ENCODE measurements at regions not wholly inside any gene's neighbourhood (a gene's known extent, or its start where the extent isn't known, plus 50 kb on each side); places are given as distances from the start of the nearest gene placed in this dataset.

GRCh38 chr3:27826448-27826847 lies 104.3 kb upstream of the EOMES start:
- TF ChIP-seq CTCF (IDR thresholded peaks at IDR 0.05; ENCODE audit: insufficient read depth, low read length): no peak
- no peak overlapping the region for H3K4me3 ChIP-seq (ENCODE audit: low read depth, low read length)
- no peak for DNase-seq (ENCODE audit: low read depth)

- TF ChIP-seq CTCF (IDR thresholded peaks at IDR 0.05; ENCODE audit: insufficient read depth, low read length): no peak
- DNase-seq (ENCODE audit: low read depth): no peak
- no peak overlapping the region for H3K4me3 ChIP-seq (ENCODE audit: low read depth, low read length)
Measured at GRCh38 chr3:27827041-27827440, 104.9 kb upstream of the EOMES start.

GRCh38 chr3:27840807-27841594 lies 118.9 kb upstream of the EOMES start:
- no peak overlapping the region for H3K4me3 ChIP-seq (ENCODE audit: low read depth, low read length)
- DNase-seq (ENCODE audit: low read depth): no peak
- TF ChIP-seq CTCF (IDR thresholded peaks at IDR 0.05; ENCODE audit: insufficient read depth, low read length): no peak

GRCh38 chr3:27844052-27844675 lies 122.0 kb upstream of the EOMES start:
- no peak for TF ChIP-seq CTCF (IDR thresholded peaks at IDR 0.05; ENCODE audit: insufficient read depth, low read length)
- no peak for DNase-seq (ENCODE audit: low read depth)

GRCh38 chr3:27847697-27848096 lies 125.6 kb upstream of the EOMES start:
- no peak for TF ChIP-seq CTCF (IDR thresholded peaks at IDR 0.05; ENCODE audit: insufficient read depth, low read length)
- DNase-seq (ENCODE audit: low read depth): no peak
- H3K4me3 ChIP-seq (ENCODE audit: low read depth, low read length): no peak overlapping the region

More at GRCh38 chr3:27844052-27844675, 122.0 kb upstream of the EOMES start:
- no peak overlapping the region for H3K4me3 ChIP-seq (ENCODE audit: low read depth, low read length)

GRCh38 chr3:27848826-27849225 lies 126.7 kb upstream of the EOMES start:
- no peak overlapping the region for H3K4me3 ChIP-seq (ENCODE audit: low read depth, low read length)
- no peak for TF ChIP-seq CTCF (IDR thresholded peaks at IDR 0.05; ENCODE audit: insufficient read depth, low read length)
- DNase-seq (ENCODE audit: low read depth): no peak
